SU-DHL-6 (cell line): ENCODE measurements at regions not wholly inside any gene's neighbourhood (a gene's known extent, or its start where the extent isn't known, plus 50 kb on each side); places are given as distances from the start of the nearest gene placed in this dataset.

Source experiments
- H2AFZ ChIP-seq: fragments of 200-600 bp; sonication (generic); 2 replicates; pipeline ENCODE4 v1.6.1; 2014; ENCODE audit warnings: low read depth, mild to moderate bottlenecking, moderate library complexity, mixed read lengths, antibody characterized with exemption, low read length; ENCODE audit not compliant: severe bottlenecking
- H3F3A ChIP-seq: fragments of 200-600 bp; shearing (Covaris generic); 2 replicates; pipeline ENCODE4 v1.6.0; 2016; ENCODE audit warnings: antibody characterized with exemption, mild to moderate bottlenecking; ENCODE audit not compliant: insufficient read depth
- H3K27ac ChIP-seq: fragments of 200-600 bp; sonication (generic); 2 replicates; pipeline ENCODE4 v1.5.1; 2016; ENCODE audit warnings: low read depth, mild to moderate bottlenecking, low read length, moderate library complexity, mixed read lengths
- H3K27me3 ChIP-seq: fragments of 200-600 bp; sonication (generic), shearing (Covaris generic); 2 replicates; pipeline ENCODE4 v1.6.0; 2014; ENCODE audit warnings: mild to moderate bottlenecking, low read length
- H3K36me3 ChIP-seq: fragments of 200-600 bp; sonication (generic); 2 replicates; pipeline ENCODE4 v1.6.1; 2014; ENCODE audit warnings: mild to moderate bottlenecking, low read length, mixed read lengths
- H3K4me2 ChIP-seq: fragments of 300-600, 200-600 bp; shearing (Covaris generic), sonication (generic); 2 replicates; pipeline ENCODE4 v1.6.0; 2014; ENCODE audit warnings: low read length, low read depth, mild to moderate bottlenecking; ENCODE audit not compliant: poor library complexity, severe bottlenecking
- H3K4me3 ChIP-seq: fragments of 200-600 bp; sonication (generic); 2 replicates; pipeline ENCODE4 v1.5.1; 2014; ENCODE audit warnings: antibody characterized with exemption, low read length, mild to moderate bottlenecking, mixed read lengths; ENCODE audit not compliant: insufficient read depth, poor library complexity, severe bottlenecking
- H3K79me2 ChIP-seq: fragments of 200-600 bp; sonication (generic); 2 replicates; pipeline ENCODE4 v1.6.1; 2014; ENCODE audit warnings: mild to moderate bottlenecking, low read length, moderate library complexity; ENCODE audit not compliant: insufficient read depth
- H3K9ac ChIP-seq: fragments of 200-600 bp; sonication (generic); 2 replicates; pipeline ENCODE4 v1.7.0; 2014; ENCODE audit warnings: mild to moderate bottlenecking, low read length
- H3K9me2 ChIP-seq: fragments of 200-600 bp; sonication (generic); replicated peaks from 2 replicates; pipeline ENCODE4 v1.6.1; 2014; ENCODE audit warnings: low read length; ENCODE audit not compliant: insufficient read depth
- H3K9me3 ChIP-seq: fragments of 200-600 bp; sonication (generic); 2 replicates; pipeline ENCODE4 v1.6.1; 2014; ENCODE audit warnings: low read length, mixed read lengths; ENCODE audit not compliant: insufficient read depth
- H4K20me1 ChIP-seq: fragments of 200-600 bp; sonication (generic); 2 replicates; pipeline ENCODE4 v1.6.1; 2014; ENCODE audit warnings: low read depth, mild to moderate bottlenecking, antibody characterized with exemption, low read length, moderate library complexity, mixed read lengths
- EZH2phosphoT487 ChIP-seq: fragments of 200-600 bp; sonication (generic), shearing (Covaris generic); conservative IDR thresholded peaks from 2 replicates; pipeline ENCODE4 v1.6.1; 2018; ENCODE audit warnings: mild to moderate bottlenecking, antibody characterized with exemption, low read length, moderate library complexity, mixed read lengths
- TF ChIP-seq, protein P1 (sequence below): fragments of 200-600 bp; sonication (generic); IDR thresholded peaks from one replicate; pipeline ENCODE4 v1.5.1; 2017; ENCODE audit warnings: antibody characterized with exemption, mild to moderate bottlenecking, low read length, moderate library complexity; ENCODE audit not compliant: insufficient read depth, poor library complexity, severe bottlenecking

DNA sequence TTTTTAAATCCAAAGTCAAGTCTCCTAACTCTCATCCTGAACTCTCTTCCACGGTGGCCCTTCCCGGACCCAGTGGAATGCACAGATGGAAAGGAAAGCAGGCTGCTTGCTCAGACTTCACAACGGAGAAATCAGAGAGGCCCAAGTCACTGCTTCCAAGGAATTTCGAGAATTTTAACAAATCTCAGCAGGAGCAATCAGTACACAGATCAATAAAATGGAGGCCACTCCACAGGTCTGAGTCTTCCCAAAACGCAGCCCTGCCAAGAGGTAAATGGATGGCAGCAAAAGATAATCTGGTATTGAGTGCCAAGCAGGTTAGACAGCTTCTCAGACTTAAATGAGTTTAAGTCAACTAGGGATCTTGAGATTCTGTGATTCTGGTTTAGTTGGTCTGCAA lies 81.1 kb upstream of the TIAM1 start:
- H3K9me3 ChIP-seq = no peaks in the 10 kb centered on the region
- no peaks in the 10 kb centered on the region for H4K20me1 ChIP-seq
- no peak overlapping the region for H3K4me3 ChIP-seq
- H3K36me3 ChIP-seq = no peaks in the 10 kb centered on the region
- no peak overlapping the region for H3K4me2 ChIP-seq
- no peak overlapping the region for H3K27ac ChIP-seq
- H3K9ac ChIP-seq = no peak overlapping the region
- H3K27me3 ChIP-seq = no peaks in the 10 kb centered on the region
- no peak for TF ChIP-seq EZH2phosphoT487
- TF ChIP-seq, protein P1, sequence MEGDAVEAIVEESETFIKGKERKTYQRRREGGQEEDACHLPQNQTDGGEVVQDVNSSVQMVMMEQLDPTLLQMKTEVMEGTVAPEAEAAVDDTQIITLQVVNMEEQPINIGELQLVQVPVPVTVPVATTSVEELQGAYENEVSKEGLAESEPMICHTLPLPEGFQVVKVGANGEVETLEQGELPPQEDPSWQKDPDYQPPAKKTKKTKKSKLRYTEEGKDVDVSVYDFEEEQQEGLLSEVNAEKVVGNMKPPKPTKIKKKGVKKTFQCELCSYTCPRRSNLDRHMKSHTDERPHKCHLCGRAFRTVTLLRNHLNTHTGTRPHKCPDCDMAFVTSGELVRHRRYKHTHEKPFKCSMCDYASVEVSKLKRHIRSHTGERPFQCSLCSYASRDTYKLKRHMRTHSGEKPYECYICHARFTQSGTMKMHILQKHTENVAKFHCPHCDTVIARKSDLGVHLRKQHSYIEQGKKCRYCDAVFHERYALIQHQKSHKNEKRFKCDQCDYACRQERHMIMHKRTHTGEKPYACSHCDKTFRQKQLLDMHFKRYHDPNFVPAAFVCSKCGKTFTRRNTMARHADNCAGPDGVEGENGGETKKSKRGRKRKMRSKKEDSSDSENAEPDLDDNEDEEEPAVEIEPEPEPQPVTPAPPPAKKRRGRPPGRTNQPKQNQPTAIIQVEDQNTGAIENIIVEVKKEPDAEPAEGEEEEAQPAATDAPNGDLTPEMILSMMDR = no peak
- H3K9me2 ChIP-seq = no peaks in the 10 kb centered on the region
- H3F3A ChIP-seq = no peaks in the 10 kb centered on the region; the same call in 1 of the 2 replicates
- H3K79me2 ChIP-seq = 0 out of 2 replicates have a peak, but pooled peaks cover 6% of the 10 kb centered on the region
- H2AFZ ChIP-seq = no peak overlapping the region

DNA sequence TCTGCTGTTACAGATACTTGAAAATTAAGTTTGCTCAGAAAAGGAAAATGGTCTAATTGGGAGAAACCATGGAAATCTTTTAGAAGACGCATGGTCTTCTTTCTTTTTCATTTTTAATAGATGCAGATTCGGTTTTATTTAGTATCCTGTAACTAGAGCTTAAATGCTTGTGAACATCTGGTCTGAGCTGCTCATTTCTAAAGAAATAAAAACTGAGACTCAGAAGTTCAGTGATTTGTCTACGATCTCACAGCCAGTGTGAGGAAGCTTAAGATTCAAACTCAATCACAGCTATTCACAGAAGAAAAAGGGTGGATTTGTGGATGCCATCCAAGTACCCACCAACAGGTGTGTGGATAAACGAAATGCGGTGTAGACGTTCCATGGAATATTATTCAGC lies 80.0 kb upstream of the TIAM1 start:
- Histone ChIP-seq H2AFZ (no peak overlapping the region), H3K9ac (no peak overlapping the region), H3K9me2 (no peaks in the 10 kb centered on the region), H3K27me3 (no peaks in the 10 kb centered on the region), H3K9me3 (no peaks in the 10 kb centered on the region), H3K36me3 (no peaks in the 10 kb centered on the region), H4K20me1 (no peaks in the 10 kb centered on the region), H3K27ac (no peak overlapping the region), H3K79me2 (no peaks in the 10 kb centered on the region), H3F3A (no peaks in the 10 kb centered on the region), H3K4me3 (no peak overlapping the region), H3K4me2 (no peak overlapping the region)
- TF ChIP-seq, protein P1 = no peak

DNA sequence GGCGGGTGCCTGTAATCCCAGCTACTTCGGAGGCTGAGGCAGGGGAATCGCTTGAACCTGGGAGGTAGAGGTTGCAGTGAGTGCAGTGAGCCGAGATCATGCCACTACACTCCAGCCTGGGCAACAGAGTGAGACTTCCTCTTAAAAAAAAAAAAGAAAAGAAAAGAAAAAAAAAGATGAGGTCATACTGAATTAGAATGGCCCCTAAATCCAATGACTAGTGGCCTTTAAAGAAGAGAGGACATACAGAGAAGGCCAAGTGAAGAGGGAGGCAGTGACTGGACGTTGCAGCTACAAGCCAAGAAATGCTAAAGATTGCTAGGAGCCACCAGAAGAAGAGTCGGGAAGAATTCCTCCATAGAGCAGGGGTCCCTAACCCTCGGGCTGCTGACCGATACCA lies 76.9 kb upstream of the TIAM1 start:
- Histone ChIP-seq H3F3A (no peaks in the 10 kb centered on the region), H3K9ac (no peak overlapping the region), H3K9me2 (no peaks in the 10 kb centered on the region)

More for the DNA sequence above, 76.9 kb upstream of the TIAM1 start:
- Histone ChIP-seq H3K27me3 (no peaks in the 10 kb centered on the region), H4K20me1 (no peaks in the 10 kb centered on the region), H2AFZ (no peak overlapping the region), H3K9me3 (no peaks in the 10 kb centered on the region), H3K79me2 (no peaks in the 10 kb centered on the region), H3K4me2 (no peak overlapping the region), H3K4me3 (no peak overlapping the region), H3K36me3 (no peaks in the 10 kb centered on the region), H3K27ac (no peak overlapping the region)
- TF ChIP-seq, protein P1 = no peak
- TF ChIP-seq EZH2phosphoT487 = no peak
